B cell (primary cell): ENCODE measurements at regions not wholly inside any gene's neighbourhood (a gene's known extent, or its start where the extent isn't known, plus 50 kb on each side); places are given as distances from the start of the nearest gene placed in this dataset.
"Not testable (repeated sequence)": the region's sequence is repeated elsewhere in the genome, so short reads cannot be mapped to it uniquely, and the experiment has no call there.

ENCODE experiments used
- ATAC-seq: fragments of 200-7000 bp; cut with Tn5 transposase; one replicate; pipeline ENCODE4 v1.10.0; 2021; ENCODE audit warnings: low read depth, mild to moderate bottlenecking, moderate number of reproducible peaks, moderate library complexity
- CTCF ChIA-PET: fragments of 350-600 bp; sonication (Branson Sonifier 250); formaldehyde crosslinking; loops from one replicate; lab custom pipeline; 2021; ENCODE audit warnings: antibody characterized with exemption, inconsistent platforms; lab: Charles Lee
- POLR2A ChIA-PET: fragments of 350-600 bp; sonication (Branson Sonifier 250); formaldehyde crosslinking; loops from one replicate; lab custom pipeline; 2021; ENCODE audit warnings: antibody characterized with exemption; lab: Charles Lee
- DNase-seq: peaks from one replicate; pipeline ENCODE4 v3.0.0; 2013
- H2AFZ ChIP-seq: 2 replicates; pipeline ENCODE4 v1.6.1; 2012; ENCODE audit warnings: mild to moderate bottlenecking, low read depth, low read length; ENCODE audit not compliant: insufficient read depth, poor library complexity, severe bottlenecking
- H3K27ac ChIP-seq, 2 donors: 1 replicate in 1 of 2; 2 replicates in 1 of 2; pipeline ENCODE4 v1.5.1; 2012 to 2013; ENCODE audit warnings: low read length in 2 of 2, mild to moderate bottlenecking in 2 of 2, moderate library complexity in 1 of 2
- H3K27me3 ChIP-seq, 4 experiments: fragments of 200-600 bp in 1 of 4; sonication (generic) in 1 of 4; replicated peaks in 1 of 4; 1 replicate in 2 of 4; 2 replicates in 2 of 4; pipeline versions ENCODE4 v1.6.1 to v1.7.0; 2013 to 2016; ENCODE audit warnings: low read length in 3 of 4, mild to moderate bottlenecking in 2 of 4, mixed read lengths in 1 of 4, moderate library complexity in 1 of 4; ENCODE audit not compliant: insufficient read depth in 4 of 4, control insufficient read depth in 3 of 4; ENCODE audit errors: control extremely low read depth in 1 of 4
- H3K36me3 ChIP-seq, 2 experiments: replicated peaks in 1 of 2; 1 replicate in 1 of 2; 2 replicates in 1 of 2; pipeline versions ENCODE4 v1.6.1 to v1.7.1; 2013; ENCODE audit warnings: low read length in 1 of 2; ENCODE audit not compliant: insufficient read depth in 2 of 2, control insufficient read depth in 1 of 2; ENCODE audit errors: control extremely low read depth in 1 of 2, extremely low read depth in 1 of 2
- H3K4me1 ChIP-seq, 2 donors: fragments of 200-600 bp in 1 of 2; sonication (generic) in 1 of 2; 1 replicate in 1 of 2; 2 replicates in 1 of 2; pipeline versions ENCODE4 v1.5.1 to v1.6.1; 2013 to 2017; ENCODE audit warnings: low read length in 2 of 2; ENCODE audit not compliant: control insufficient read depth in 2 of 2, insufficient read depth in 2 of 2
- H3K4me2 ChIP-seq: replicated peaks from 2 replicates; pipeline ENCODE3; 2012; ENCODE audit warnings: mild to moderate bottlenecking, low read depth, low read length; ENCODE audit not compliant: poor library complexity, severe bottlenecking
- H3K4me3 ChIP-seq, 5 experiments: fragments of 200-600 bp in 1 of 5; sonication (generic) in 1 of 5; 1 replicate in 3 of 5; 2 replicates in 2 of 5; pipeline versions ENCODE4 v1.5.1 to v1.7.0; 2011 to 2016; ENCODE audit warnings: low read length in 4 of 5, mild to moderate bottlenecking in 4 of 5, low read depth in 2 of 5, control low read depth in 1 of 5, moderate library complexity in 1 of 5; ENCODE audit not compliant: insufficient read depth in 1 of 5; ENCODE audit errors: control extremely low read depth in 1 of 5, extremely low read depth in 1 of 5
- H3K79me2 ChIP-seq: fragments of 200-600 bp; sonication (generic); one replicate; pipeline ENCODE4 v1.6.0; 2016; ENCODE audit warnings: low read length; ENCODE audit not compliant: control insufficient read depth, insufficient read depth
- H3K9ac ChIP-seq: fragments of 200-600 bp; sonication (generic); 2 replicates; pipeline ENCODE4 v1.6.1; 2017; ENCODE audit warnings: mild to moderate bottlenecking, low read length, moderate library complexity
- H3K9me3 ChIP-seq, 3 donors: one replicate each; pipeline versions ENCODE4 v1.6.1 to v1.7.1; 2013; ENCODE audit warnings: low read length in 2 of 3; ENCODE audit not compliant: control insufficient read depth in 2 of 3, insufficient read depth in 1 of 3; ENCODE audit errors: control extremely low read depth in 1 of 3
- H4K20me1 ChIP-seq: 2 replicates; pipeline ENCODE4 v1.6.0; 2012; ENCODE audit warnings: mild to moderate bottlenecking, low read length; ENCODE audit not compliant: insufficient read depth, control insufficient read depth, poor library complexity, severe bottlenecking
- H3K27ac Mint-ChIP-seq: one replicate; pipeline ENCODE4 v1.8.0; 2021; ENCODE audit warnings: mixed read lengths
- H3K27me3 Mint-ChIP-seq: one replicate; pipeline ENCODE4 v1.8.0; 2021; ENCODE audit warnings: mixed read lengths
- H3K4me1 Mint-ChIP-seq: one replicate; pipeline ENCODE4 v1.8.0; 2021; ENCODE audit warnings: mixed read lengths
- H3K4me3 Mint-ChIP-seq: one replicate; pipeline ENCODE4 v1.8.0; 2021; ENCODE audit warnings: mixed read lengths
- H3K9me3 Mint-ChIP-seq: one replicate; pipeline ENCODE4 v1.8.0; 2022; ENCODE audit warnings: mixed read lengths; ENCODE audit not compliant: insufficient read depth
- EZH2 ChIP-seq: IDR thresholded peaks from 2 replicates; pipeline ENCODE4 v1.6.1; 2012; ENCODE audit warnings: borderline replicate concordance, low read depth, mild to moderate bottlenecking, moderate library complexity, low read length; ENCODE audit not compliant: insufficient read depth, poor library complexity, severe bottlenecking
- WGBS: methylation state at CpG from one replicate; pipeline ENCODE4 v1.1.5; 2013; ENCODE audit warnings: missing lambda C conversion rate; ENCODE audit not compliant: insufficient coverage; 5-methylcytosine and 5-hydroxymethylcytosine counted together
- intact Hi-C: fragments of 100-400 bp; cut with micrococcal nuclease; formaldehyde crosslinking; loops from one replicate; pipeline ENCODE4 v1.10.0; 2022

- Mint-ChIP-seq H3K4me3 (no peak overlapping the region), H3K27ac (no peak overlapping the region), H3K9me3 (no peaks in the 10 kb centered on the region), H3K4me1 (peaks cover 19% of the 10 kb centered on the region), H3K27me3 (no peaks in the 10 kb centered on the region)
- H3K4me1 ChIP-seq = peaks cover 6 to 14% of the 10 kb centered on the region in 2 donors
- H2AFZ ChIP-seq = no peak overlapping the region
- no peaks in the 10 kb centered on the region for H3K27me3 ChIP-seq
- H3K79me2 ChIP-seq = no peaks in the 10 kb centered on the region
- no peak overlapping the region for H3K9ac ChIP-seq
- ATAC-seq = no peak
- CTCF ChIA-PET = no interaction called here
- no peak overlapping the region for H3K4me2 ChIP-seq
- POLR2A ChIA-PET = no interaction called here
- H3K4me3 ChIP-seq = no peak overlapping the region
- no peak overlapping the region for H3K27ac ChIP-seq
- intact Hi-C loops = no loop called here
- peaks cover 0 to 10% (median 1%) of the 10 kb centered on the region in 3 donors for H3K9me3 ChIP-seq
- WGBS = 100% methylated on average over 1 of the region's 4 CpGs
- no peaks in the 10 kb centered on the region for H3K36me3 ChIP-seq
- DNase-seq = no peak
- H4K20me1 ChIP-seq = no peaks in the 10 kb centered on the region
- no peak for TF ChIP-seq EZH2
These were observed 102.0 kb downstream of the ZNF429 start for GRCh38 chr19:21607449-21607848.

DNA sequence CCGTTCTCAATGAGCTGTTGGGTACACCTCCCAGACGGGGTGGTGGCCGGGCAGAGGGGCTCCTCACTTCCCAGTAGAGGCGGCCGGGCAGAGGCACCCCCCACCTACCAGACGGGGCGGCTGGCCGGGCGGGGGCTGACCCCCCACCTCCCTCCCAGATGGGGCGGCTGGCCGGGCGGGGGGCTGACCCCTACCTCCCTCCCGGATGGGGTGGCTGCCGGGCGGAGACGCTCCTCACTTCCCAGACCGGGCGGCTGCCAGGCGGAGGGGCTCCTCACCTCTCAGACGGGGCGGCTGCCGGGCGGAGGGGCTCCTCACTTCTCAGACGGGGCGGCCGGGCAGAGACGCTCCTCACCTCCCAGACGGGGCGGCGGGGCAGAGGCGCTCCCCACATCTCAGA is 101.6 kb downstream of the ZNF429 start:
- H3K36me3 ChIP-seq, H3K27ac ChIP-seq, DNase-seq, H3K9me3 Mint-ChIP-seq, H3K4me2 ChIP-seq, POLR2A ChIA-PET, H3K27me3 Mint-ChIP-seq, H3K27ac Mint-ChIP-seq, intact Hi-C loops, H2AFZ ChIP-seq, H3K9ac ChIP-seq, H3K4me3 ChIP-seq, CTCF ChIA-PET, H3K79me2 ChIP-seq, ATAC-seq, H3K4me3 Mint-ChIP-seq, H3K27me3 ChIP-seq, H4K20me1 ChIP-seq: not testable (repeated sequence)
- peaks cover 0 to 10% (median 1%) of the 10 kb centered on the region in 3 donors for H3K9me3 ChIP-seq
- peaks cover 6 to 14% of the 10 kb centered on the region in 2 donors for H3K4me1 ChIP-seq
- peaks cover 19% of the 10 kb centered on the region for H3K4me1 Mint-ChIP-seq
- WGBS = 86% methylated on average over 7 of the region's 31 CpGs

- H3K4me2 ChIP-seq, H3K27me3 Mint-ChIP-seq, H3K4me3 ChIP-seq, H3K27ac ChIP-seq, H2AFZ ChIP-seq, H3K9me3 Mint-ChIP-seq, intact Hi-C loops, CTCF ChIA-PET, H3K27me3 ChIP-seq, H4K20me1 ChIP-seq, DNase-seq, H3K4me3 Mint-ChIP-seq, POLR2A ChIA-PET, H3K79me2 ChIP-seq, H3K27ac Mint-ChIP-seq, H3K36me3 ChIP-seq, H3K9ac ChIP-seq, ATAC-seq: not testable (repeated sequence)
- no CpG with 5 or more reads among the region's 5 CpGs for WGBS
- H3K9me3 ChIP-seq = peaks cover 0 to 10% (median 1%) of the 10 kb centered on the region in 3 donors
- H3K4me1 Mint-ChIP-seq = peaks cover 19% of the 10 kb centered on the region
- H3K4me1 ChIP-seq = peaks cover 6 to 14% of the 10 kb centered on the region in 2 donors
These were observed 100.9 kb downstream of the ZNF429 start for GRCh38 chr19:21606326-21606725.
